ENCODE measurements at regions not wholly inside any gene's neighbourhood (a gene's known extent, or its start where the extent isn't known, plus 50 kb on each side); places are given as distances from the start of the nearest gene placed in this dataset.
A peak's percentile ranks its signal among the peaks of the same experiment; 100 is the strongest.

GRCh38 chr10:7483848-7484247 is 73.0 kb upstream of the SFMBT2 start:
- Mint-ChIP-seq H3K4me3 (peak overlapping the region; percentile 69), H3K27ac (peak overlapping the region; percentile 90), H3K4me1 (peaks cover 92% of the 10 kb centered on the region), H3K9me3 (peaks cover 4% of the 10 kb centered on the region), H3K36me3 (no peaks in the 10 kb centered on the region), H3K27me3 (no peaks in the 10 kb centered on the region)

- Mint-ChIP-seq H3K9me3 (peaks cover 4% of the 10 kb centered on the region), H3K27me3 (no peaks in the 10 kb centered on the region), H3K4me1 (peaks cover 91% of the 10 kb centered on the region), H3K36me3 (no peaks in the 10 kb centered on the region), H3K4me3 (no peak overlapping the region), H3K27ac (peak overlapping the region; percentile 60)
Observed at GRCh38 chr10:7482992-7483391, 72.2 kb upstream of the SFMBT2 start.

GRCh38 chr10:7481368-7481765 is 70.5 kb upstream of the SFMBT2 start:
- Mint-ChIP-seq H3K4me3 (peak overlapping the region; percentile 11), H3K36me3 (no peaks in the 10 kb centered on the region), H3K27ac (peak overlapping the region; percentile 66), H3K4me1 (peaks cover 86% of the 10 kb centered on the region), H3K27me3 (no peaks in the 10 kb centered on the region), H3K9me3 (peaks cover 4% of the 10 kb centered on the region)

GRCh38 chr10:7480742-7481367 is 70.0 kb upstream of the SFMBT2 start:
- H3K9me3 Mint-ChIP-seq, result peaks cover 3% of the 10 kb centered on the region
- H3K4me3 Mint-ChIP-seq, result peak overlapping the region; percentile 11
- peaks cover 80% of the 10 kb centered on the region for H3K4me1 Mint-ChIP-seq
- H3K36me3 Mint-ChIP-seq, result no peaks in the 10 kb centered on the region
- peak overlapping the region; percentile 39 for H3K27ac Mint-ChIP-seq
- no peaks in the 10 kb centered on the region for H3K27me3 Mint-ChIP-seq

GRCh38 chr10:7479861-7480598 is 69.2 kb upstream of the SFMBT2 start:
- Mint-ChIP-seq H3K36me3 (no peaks in the 10 kb centered on the region), H3K4me1 (peaks cover 72% of the 10 kb centered on the region), H3K4me3 (peak overlapping the region; percentile 51), H3K27me3 (no peaks in the 10 kb centered on the region), H3K9me3 (no peaks in the 10 kb centered on the region), H3K27ac (peak overlapping the region; percentile 89)

DNA sequence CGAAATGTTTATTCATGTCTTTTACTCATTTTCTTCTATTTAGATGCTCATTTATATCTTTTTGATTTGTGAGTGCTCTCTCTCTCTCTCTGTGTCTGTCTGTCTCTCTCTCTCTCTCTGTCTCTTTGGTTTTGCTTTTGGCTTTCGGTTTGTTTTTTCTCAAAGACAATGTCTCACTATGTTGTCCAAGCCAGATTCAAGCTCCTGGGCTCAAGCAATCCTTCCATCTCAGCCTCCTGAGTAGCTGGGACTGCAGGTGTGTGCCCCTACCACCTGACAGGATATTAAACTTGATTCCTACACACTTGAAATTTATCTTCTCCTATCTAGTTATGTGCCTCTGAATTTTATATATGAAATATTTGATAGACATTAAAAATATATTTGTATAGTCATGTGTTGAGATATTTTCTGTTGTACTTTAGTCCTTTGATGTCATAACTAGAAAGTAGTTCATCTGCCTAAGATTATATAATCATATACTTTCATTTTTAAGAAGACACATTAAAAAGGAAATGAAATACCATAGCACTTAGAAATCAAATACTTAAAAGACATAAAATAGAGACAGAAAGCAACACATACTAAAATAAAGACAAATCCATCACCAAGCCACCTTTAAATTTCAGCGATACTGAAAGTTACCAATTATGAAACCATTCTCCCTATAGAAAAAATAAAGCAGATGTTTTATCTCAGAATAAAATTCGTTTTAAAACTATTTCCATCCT is 68.1 kb upstream of the SFMBT2 start:
- no peaks in the 10 kb centered on the region for H3K36me3 Mint-ChIP-seq
- peak overlapping the region; percentile 93 for H3K27ac Mint-ChIP-seq
- peaks cover 61% of the 10 kb centered on the region for H3K4me1 Mint-ChIP-seq
- H3K4me3 Mint-ChIP-seq, result peak overlapping the region; percentile 57
- no peaks in the 10 kb centered on the region for H3K27me3 Mint-ChIP-seq
- H3K9me3 Mint-ChIP-seq, result no peaks in the 10 kb centered on the region

- Mint-ChIP-seq H3K36me3 (no peaks in the 10 kb centered on the region), H3K27ac (no peak overlapping the region), H3K27me3 (no peaks in the 10 kb centered on the region), H3K4me3 (no peak overlapping the region), H3K9me3 (no peaks in the 10 kb centered on the region), H3K4me1 (peaks cover 54% of the 10 kb centered on the region)
Observed at GRCh38 chr10:7477538-7478334, 66.9 kb upstream of the SFMBT2 start.

DNA sequence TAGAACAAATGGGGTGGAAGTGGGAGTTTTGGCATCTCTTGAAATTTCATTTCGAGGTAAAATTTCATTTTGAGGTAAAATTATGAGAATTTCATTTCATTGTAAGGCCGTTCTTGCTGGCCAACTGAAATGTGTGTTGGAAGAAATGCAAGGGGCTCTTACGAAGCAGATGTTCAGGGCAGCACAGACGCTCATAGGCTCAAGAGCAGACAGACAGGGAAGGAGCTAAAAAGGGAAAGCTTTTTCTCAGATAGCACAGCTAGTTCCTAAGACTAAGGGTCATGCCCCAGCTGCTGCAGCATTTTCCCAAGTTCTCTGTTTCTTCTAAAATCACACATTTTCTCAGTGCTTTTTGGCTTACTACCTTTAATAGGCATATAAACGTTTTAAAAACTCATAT is 65.1 kb upstream of the SFMBT2 start:
- H3K4me3 Mint-ChIP-seq, result no peak overlapping the region
- H3K36me3 Mint-ChIP-seq, result no peaks in the 10 kb centered on the region
- H3K27ac Mint-ChIP-seq, result peak overlapping the region; percentile 23
- peaks cover 53% of the 10 kb centered on the region for H3K4me1 Mint-ChIP-seq
- no peaks in the 10 kb centered on the region for H3K9me3 Mint-ChIP-seq
- H3K27me3 Mint-ChIP-seq, result no peaks in the 10 kb centered on the region

GRCh38 chr10:7475046-7475911 is 64.4 kb upstream of the SFMBT2 start:
- H3K4me1 Mint-ChIP-seq, result peaks cover 53% of the 10 kb centered on the region
- H3K27me3 Mint-ChIP-seq, result no peaks in the 10 kb centered on the region
- H3K4me3 Mint-ChIP-seq, result no peak overlapping the region
- peak overlapping the region; percentile 23 for H3K27ac Mint-ChIP-seq
- H3K36me3 Mint-ChIP-seq, result no peaks in the 10 kb centered on the region
- no peaks in the 10 kb centered on the region for H3K9me3 Mint-ChIP-seq

DNA sequence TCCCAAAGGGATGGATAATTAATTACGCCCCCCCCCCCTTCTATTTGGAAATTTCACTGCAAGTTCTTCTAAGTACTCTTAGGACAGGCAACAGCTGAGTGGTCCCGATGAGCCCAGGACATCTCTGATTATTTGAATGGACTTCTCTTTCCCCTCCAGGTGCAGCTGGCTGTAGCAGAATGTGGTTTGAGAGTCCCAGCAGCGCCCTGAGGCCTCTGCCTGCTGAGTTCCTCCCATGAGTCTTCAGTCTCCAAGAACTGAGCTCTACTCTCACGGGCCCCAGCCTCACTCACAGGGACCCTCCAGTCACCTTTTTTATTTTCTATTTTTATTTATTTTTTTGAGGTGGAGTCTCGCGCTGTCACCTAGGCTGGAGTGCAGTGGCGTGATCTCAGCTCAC is 63.6 kb upstream of the SFMBT2 start:
- H3K27ac Mint-ChIP-seq, result no peak overlapping the region
- peaks cover 49% of the 10 kb centered on the region for H3K4me1 Mint-ChIP-seq
- no peaks in the 10 kb centered on the region for H3K27me3 Mint-ChIP-seq
- no peaks in the 10 kb centered on the region for H3K9me3 Mint-ChIP-seq
- no peak overlapping the region for H3K4me3 Mint-ChIP-seq
- H3K36me3 Mint-ChIP-seq, result no peaks in the 10 kb centered on the region

- peaks cover 40% of the 10 kb centered on the region for H3K4me1 Mint-ChIP-seq
- H3K9me3 Mint-ChIP-seq, result no peaks in the 10 kb centered on the region
- peak overlapping the region; percentile 51 for H3K27ac Mint-ChIP-seq
- H3K4me3 Mint-ChIP-seq, result no peak overlapping the region
- H3K36me3 Mint-ChIP-seq, result no peaks in the 10 kb centered on the region
- H3K27me3 Mint-ChIP-seq, result no peaks in the 10 kb centered on the region
Observed at GRCh38 chr10:7473474-7473873, 62.6 kb upstream of the SFMBT2 start.

DNA sequence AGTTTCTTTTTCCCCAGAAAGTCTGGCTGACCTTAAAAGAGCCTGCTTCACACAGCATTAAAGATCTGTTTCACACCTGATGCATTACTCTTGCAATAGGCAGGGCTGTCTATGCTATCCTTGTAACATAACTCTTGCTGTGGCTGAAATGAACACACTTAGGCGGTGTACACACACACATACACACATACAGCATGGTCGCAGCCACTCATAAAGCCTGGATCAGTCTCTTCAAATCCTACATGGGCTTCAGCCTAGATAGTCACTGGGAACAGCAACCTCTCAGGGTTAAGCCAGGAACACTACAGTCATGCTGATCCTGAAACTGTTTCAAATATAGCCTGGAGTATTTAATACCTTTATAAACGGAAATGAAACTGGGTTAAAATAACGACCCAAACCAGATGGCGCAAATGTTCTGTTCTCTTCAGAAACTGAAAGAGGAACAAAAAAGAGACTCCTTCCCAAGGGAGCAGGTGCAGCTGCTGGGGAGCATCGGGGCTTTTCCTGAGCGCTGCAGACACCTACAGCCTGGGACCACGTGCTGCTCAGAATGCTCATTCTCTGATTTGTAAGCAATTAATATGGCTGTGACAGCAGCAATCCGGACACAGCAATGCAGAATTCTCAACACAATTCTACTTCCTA is 61.0 kb upstream of the SFMBT2 start:
- H3K9me3 Mint-ChIP-seq, result no peaks in the 10 kb centered on the region
- no peaks in the 10 kb centered on the region for H3K27me3 Mint-ChIP-seq
- peak overlapping the region; percentile 14 for H3K27ac Mint-ChIP-seq
- peak overlapping the region; percentile 78 for H3K4me3 Mint-ChIP-seq
- H3K4me1 Mint-ChIP-seq, result peaks cover 33% of the 10 kb centered on the region
- no peaks in the 10 kb centered on the region for H3K36me3 Mint-ChIP-seq

DNA sequence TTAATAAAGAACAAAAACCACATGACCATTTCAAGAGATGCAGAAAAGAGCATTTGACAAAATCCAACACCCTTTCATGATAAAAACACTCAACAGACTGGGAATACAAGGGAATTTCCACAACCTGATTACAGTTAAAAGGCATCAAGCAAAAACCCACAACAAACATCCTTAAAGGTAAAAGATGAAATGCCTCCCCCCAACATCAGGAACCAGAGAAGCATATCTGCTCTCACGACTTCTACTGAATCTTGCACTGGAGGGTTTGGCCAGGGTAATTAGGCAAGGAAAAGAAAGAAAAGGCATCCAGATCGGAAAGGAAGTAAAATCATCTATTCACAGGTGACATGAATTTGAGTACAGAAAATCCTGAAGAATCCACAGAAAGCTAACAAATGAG is 59.5 kb upstream of the SFMBT2 start:
- no peak overlapping the region for H3K4me3 Mint-ChIP-seq
- no peaks in the 10 kb centered on the region for H3K36me3 Mint-ChIP-seq
- no peaks in the 10 kb centered on the region for H3K27me3 Mint-ChIP-seq
- no peak overlapping the region for H3K27ac Mint-ChIP-seq
- H3K9me3 Mint-ChIP-seq, result no peaks in the 10 kb centered on the region
- H3K4me1 Mint-ChIP-seq, result peaks cover 33% of the 10 kb centered on the region

- H3K27ac Mint-ChIP-seq, result no peak overlapping the region
- no peak overlapping the region for H3K4me3 Mint-ChIP-seq
Observed at GRCh38 chr10:7467031-7467667, 56.3 kb upstream of the SFMBT2 start.

More at GRCh38 chr10:7467031-7467667, 56.3 kb upstream of the SFMBT2 start:
- Mint-ChIP-seq H3K4me1 (peaks cover 27% of the 10 kb centered on the region), H3K27me3 (no peaks in the 10 kb centered on the region), H3K36me3 (no peaks in the 10 kb centered on the region), H3K9me3 (no peaks in the 10 kb centered on the region)
